ENCODE measurements at regions not wholly inside any gene's neighbourhood (a gene's known extent, or its start where the extent isn't known, plus 50 kb on each side); places are given as distances from the start of the nearest gene placed in this dataset.

- no peaks in the 10 kb centered on the region for H3K27me3 ChIP-seq (ENCODE audit: control insufficient read depth, insufficient read depth, low read length, poor library complexity, severe bottlenecking)
- H3K4me1 ChIP-seq (ENCODE audit: control insufficient read depth, insufficient read depth, low read length): no peaks in the 10 kb centered on the region
- no peak overlapping the region for H3K27ac ChIP-seq (ENCODE audit: insufficient read depth, low read depth, low read length, poor library complexity, severe bottlenecking)
- H3K9me3 ChIP-seq (ENCODE audit: control insufficient read depth, low read length): no peaks in the 10 kb centered on the region
- no peaks in the 10 kb centered on the region for H3K36me3 ChIP-seq (ENCODE audit: control insufficient read depth, insufficient read depth, low read length)
- WGBS, 2 experiments: 55 to 59% methylated on average over 10 of the region's 10 CpGs
- no peak overlapping the region for H3K4me3 ChIP-seq (ENCODE audit: insufficient read depth, low read depth, low read length)
Measured at GRCh38 chr9:88280816-88281382, 107.3 kb upstream of the SPIN1 start.

- Histone ChIP-seq H3K4me3 (ENCODE audit: insufficient read depth, low read depth, low read length) (no peak overlapping the region), H3K9me3 (ENCODE audit: control insufficient read depth, low read length) (no peaks in the 10 kb centered on the region), H3K27me3 (ENCODE audit: control insufficient read depth, insufficient read depth, low read length, poor library complexity, severe bottlenecking) (no peaks in the 10 kb centered on the region), H3K4me1 (ENCODE audit: control insufficient read depth, insufficient read depth, low read length) (no peaks in the 10 kb centered on the region), H3K36me3 (ENCODE audit: control insufficient read depth, insufficient read depth, low read length) (no peaks in the 10 kb centered on the region), H3K27ac (ENCODE audit: insufficient read depth, low read depth, low read length, poor library complexity, severe bottlenecking) (no peak overlapping the region)
- 86 to 89% methylated on average over 12 of the region's 12 CpGs for WGBS, 2 experiments
Measured at GRCh38 chr9:88278036-88278435, 110.2 kb upstream of the SPIN1 start.

- Histone ChIP-seq H3K4me3 (ENCODE audit: insufficient read depth, low read depth, low read length) (no peak overlapping the region), H3K9me3 (ENCODE audit: control insufficient read depth, low read length) (no peaks in the 10 kb centered on the region), H3K4me1 (ENCODE audit: control insufficient read depth, insufficient read depth, low read length) (no peaks in the 10 kb centered on the region), H3K36me3 (ENCODE audit: control insufficient read depth, insufficient read depth, low read length) (no peaks in the 10 kb centered on the region), H3K27me3 (ENCODE audit: control insufficient read depth, insufficient read depth, low read length, poor library complexity, severe bottlenecking) (no peaks in the 10 kb centered on the region), H3K27ac (ENCODE audit: insufficient read depth, low read depth, low read length, poor library complexity, severe bottlenecking) (no peak overlapping the region)
- 86 to 89% methylated on average over 2 of the region's 2 CpGs for WGBS, 2 experiments
Measured at GRCh38 chr9:88274078-88274477, 114.2 kb upstream of the SPIN1 start.

- WGBS, 2 experiments: 90 to 94% methylated on average over 6 of the region's 6 CpGs
- H3K9me3 ChIP-seq (ENCODE audit: control insufficient read depth, low read length): no peaks in the 10 kb centered on the region
- H3K27ac ChIP-seq (ENCODE audit: insufficient read depth, low read depth, low read length, poor library complexity, severe bottlenecking): no peak overlapping the region
- no peaks in the 10 kb centered on the region for H3K36me3 ChIP-seq (ENCODE audit: control insufficient read depth, insufficient read depth, low read length)
- H3K4me3 ChIP-seq (ENCODE audit: insufficient read depth, low read depth, low read length): no peak overlapping the region
- H3K4me1 ChIP-seq (ENCODE audit: control insufficient read depth, insufficient read depth, low read length): no peaks in the 10 kb centered on the region
- H3K27me3 ChIP-seq (ENCODE audit: control insufficient read depth, insufficient read depth, low read length, poor library complexity, severe bottlenecking): no peaks in the 10 kb centered on the region
Measured at GRCh38 chr9:88272986-88273385, 115.3 kb upstream of the SPIN1 start.

- no peaks in the 10 kb centered on the region for H3K4me1 ChIP-seq (ENCODE audit: control insufficient read depth, insufficient read depth, low read length)
- H3K4me3 ChIP-seq (ENCODE audit: insufficient read depth, low read depth, low read length): no peak overlapping the region
- no peaks in the 10 kb centered on the region for H3K36me3 ChIP-seq (ENCODE audit: control insufficient read depth, insufficient read depth, low read length)
- no peaks in the 10 kb centered on the region for H3K9me3 ChIP-seq (ENCODE audit: control insufficient read depth, low read length)
- H3K27me3 ChIP-seq (ENCODE audit: control insufficient read depth, insufficient read depth, low read length, poor library complexity, severe bottlenecking): no peaks in the 10 kb centered on the region
- 67 to 84% methylated on average over 3 of the region's 3 CpGs for WGBS, 2 experiments
- H3K27ac ChIP-seq (ENCODE audit: insufficient read depth, low read depth, low read length, poor library complexity, severe bottlenecking): no peak overlapping the region
Measured at GRCh38 chr9:88270413-88270812, 117.8 kb upstream of the SPIN1 start.

- H3K36me3 ChIP-seq (ENCODE audit: control insufficient read depth, insufficient read depth, low read length): no peaks in the 10 kb centered on the region
- no peak overlapping the region for H3K4me3 ChIP-seq (ENCODE audit: insufficient read depth, low read depth, low read length)
- no peaks in the 10 kb centered on the region for H3K4me1 ChIP-seq (ENCODE audit: control insufficient read depth, insufficient read depth, low read length)
- no peak overlapping the region for H3K27ac ChIP-seq (ENCODE audit: insufficient read depth, low read depth, low read length, poor library complexity, severe bottlenecking)
- no peaks in the 10 kb centered on the region for H3K9me3 ChIP-seq (ENCODE audit: control insufficient read depth, low read length)
- H3K27me3 ChIP-seq (ENCODE audit: control insufficient read depth, insufficient read depth, low read length, poor library complexity, severe bottlenecking): no peaks in the 10 kb centered on the region
Measured at GRCh38 chr9:88268886-88269285, 119.4 kb upstream of the SPIN1 start.

- H3K36me3 ChIP-seq (ENCODE audit: control insufficient read depth, insufficient read depth, low read length): no peaks in the 10 kb centered on the region
Measured at GRCh38 chr9:88267283-88267682, 121.0 kb upstream of the SPIN1 start.

GRCh38 chr9:88266416-88266815, 121.8 kb upstream of the SPIN1 start:
- H3K36me3 ChIP-seq (ENCODE audit: control insufficient read depth, insufficient read depth, low read length): no peaks in the 10 kb centered on the region
- H3K27ac ChIP-seq (ENCODE audit: insufficient read depth, low read depth, low read length, poor library complexity, severe bottlenecking): no peak overlapping the region
- H3K9me3 ChIP-seq (ENCODE audit: control insufficient read depth, low read length): no peaks in the 10 kb centered on the region
- whole genome bisulfite sequencing, 2 experiments: 82 to 94% methylated on average over 2 of the region's 2 CpGs
- no peak overlapping the region for H3K4me3 ChIP-seq (ENCODE audit: insufficient read depth, low read depth, low read length)
- H3K4me1 ChIP-seq (ENCODE audit: control insufficient read depth, insufficient read depth, low read length): no peaks in the 10 kb centered on the region
- H3K27me3 ChIP-seq (ENCODE audit: control insufficient read depth, insufficient read depth, low read length, poor library complexity, severe bottlenecking): no peaks in the 10 kb centered on the region

More at GRCh38 chr9:88267283-88267682, 121.0 kb upstream of the SPIN1 start:
- H3K4me3 ChIP-seq (ENCODE audit: insufficient read depth, low read depth, low read length): no peak overlapping the region
- no peaks in the 10 kb centered on the region for H3K9me3 ChIP-seq (ENCODE audit: control insufficient read depth, low read length)
- H3K27me3 ChIP-seq (ENCODE audit: control insufficient read depth, insufficient read depth, low read length, poor library complexity, severe bottlenecking): no peaks in the 10 kb centered on the region
- no peak overlapping the region for H3K27ac ChIP-seq (ENCODE audit: insufficient read depth, low read depth, low read length, poor library complexity, severe bottlenecking)
- no peaks in the 10 kb centered on the region for H3K4me1 ChIP-seq (ENCODE audit: control insufficient read depth, insufficient read depth, low read length)
- 98 to 99% methylated on average over 2 to 3 of the region's 4 CpGs for WGBS, 2 experiments

- Histone ChIP-seq H3K27me3 (ENCODE audit: control insufficient read depth, insufficient read depth, low read length, poor library complexity, severe bottlenecking) (no peaks in the 10 kb centered on the region), H3K9me3 (ENCODE audit: control insufficient read depth, low read length) (no peaks in the 10 kb centered on the region), H3K27ac (ENCODE audit: insufficient read depth, low read depth, low read length, poor library complexity, severe bottlenecking) (no peak overlapping the region), H3K4me1 (ENCODE audit: control insufficient read depth, insufficient read depth, low read length) (no peaks in the 10 kb centered on the region), H3K4me3 (ENCODE audit: insufficient read depth, low read depth, low read length) (no peak overlapping the region), H3K36me3 (ENCODE audit: control insufficient read depth, insufficient read depth, low read length) (no peaks in the 10 kb centered on the region)
- 76 to 80% methylated on average over 3 of the region's 3 CpGs for WGBS, 2 experiments
Measured at GRCh38 chr9:88259001-88259400, 120.7 kb upstream of the SPATA31C2 start.

- no peaks in the 10 kb centered on the region for H3K9me3 ChIP-seq (ENCODE audit: control insufficient read depth, low read length)
- H3K4me3 ChIP-seq (ENCODE audit: insufficient read depth, low read depth, low read length): no peak overlapping the region
- WGBS, 2 experiments: 83 to 87% methylated on average over 11 to 12 of the region's 12 CpGs
- H3K27me3 ChIP-seq (ENCODE audit: control insufficient read depth, insufficient read depth, low read length, poor library complexity, severe bottlenecking): no peaks in the 10 kb centered on the region
- H3K27ac ChIP-seq (ENCODE audit: insufficient read depth, low read depth, low read length, poor library complexity, severe bottlenecking): no peak overlapping the region
- no peaks in the 10 kb centered on the region for H3K4me1 ChIP-seq (ENCODE audit: control insufficient read depth, insufficient read depth, low read length)
- no peaks in the 10 kb centered on the region for H3K36me3 ChIP-seq (ENCODE audit: control insufficient read depth, insufficient read depth, low read length)
Measured at GRCh38 chr9:88258601-88259000, 120.3 kb upstream of the SPATA31C2 start.

- H3K4me3 ChIP-seq (ENCODE audit: insufficient read depth, low read depth, low read length): no peak overlapping the region
- H3K27ac ChIP-seq (ENCODE audit: insufficient read depth, low read depth, low read length, poor library complexity, severe bottlenecking): no peak overlapping the region
- H3K27me3 ChIP-seq (ENCODE audit: control insufficient read depth, insufficient read depth, low read length, poor library complexity, severe bottlenecking): no peaks in the 10 kb centered on the region
- no peaks in the 10 kb centered on the region for H3K4me1 ChIP-seq (ENCODE audit: control insufficient read depth, insufficient read depth, low read length)
- WGBS, 2 experiments: 77 to 84% methylated on average over 2 of the region's 2 CpGs
- no peaks in the 10 kb centered on the region for H3K36me3 ChIP-seq (ENCODE audit: control insufficient read depth, insufficient read depth, low read length)
- no peaks in the 10 kb centered on the region for H3K9me3 ChIP-seq (ENCODE audit: control insufficient read depth, low read length)
Measured at GRCh38 chr9:88258024-88258423, 119.7 kb upstream of the SPATA31C2 start.

Data from ectodermal cell (in vitro differentiated cells).